ENCODE measurements at regions not wholly inside any gene's neighbourhood (a gene's known extent, or its start where the extent isn't known, plus 50 kb on each side); places are given as distances from the start of the nearest gene placed in this dataset.

DNA sequence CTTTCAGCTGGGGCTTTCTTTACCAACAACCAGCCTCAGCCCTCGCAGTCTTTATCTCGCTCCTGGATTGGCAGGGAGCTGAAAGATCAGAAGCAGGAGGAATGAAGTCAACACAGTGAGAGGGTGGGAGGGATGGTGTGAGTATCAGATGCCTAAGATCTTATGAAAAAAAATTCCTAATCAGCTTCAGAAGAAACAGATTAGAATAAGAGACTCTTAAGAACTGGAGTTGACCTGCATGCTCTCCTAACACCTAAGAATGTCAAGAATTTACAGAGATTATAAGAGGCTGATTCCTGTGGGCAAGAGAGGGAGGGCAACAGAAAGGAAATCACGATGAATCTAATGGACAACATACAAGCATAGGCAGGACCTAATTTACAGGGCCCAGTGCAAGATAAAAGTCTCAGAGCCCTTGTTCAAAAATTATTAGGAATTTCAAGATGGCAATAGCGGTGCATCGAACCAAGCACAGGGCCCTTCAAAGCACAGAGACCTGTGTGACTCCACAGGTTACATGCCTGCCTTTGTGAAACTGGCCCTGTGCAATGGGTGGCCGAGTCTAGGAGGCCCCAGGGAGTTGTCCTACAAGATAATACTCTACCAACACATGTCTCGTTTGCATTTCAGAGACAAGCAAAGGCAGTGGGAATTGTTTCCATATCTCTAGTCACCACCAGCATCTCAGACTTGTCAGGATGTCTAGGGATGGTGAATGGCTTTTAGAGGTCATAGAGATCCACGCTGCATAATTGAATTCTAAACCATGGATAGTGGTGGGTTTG, 65.3 kb upstream of the PPP2R5A start:
- CTCF ChIA-PET (ENCODE audit: low intra/inter-chr PET ratio), result no interaction called here
- DNase-seq (ENCODE audit: extremely low read depth in 1 of 4, low spot score in 3 of 4), result peak in 1 of 4 experiments; percentile 55
- POLR2A ChIA-PET, result interaction anchor here (0.6 to 2.2 kb wide), 6 partner anchors 9 to 408 kb away, joined by 3 to 11 read pairs (median 6); no protein-coding TSS in a partner anchor
- Histone ChIP-seq H3K9me3 (replicated peaks; ENCODE audit: control insufficient read depth, insufficient read depth, low read depth, low read length) (no peaks in the 10 kb centered on the region), H3K27ac (ENCODE audit: extremely low read depth, low read depth, low read length) (0 out of 3 replicates have a peak overlapping the region, but pooled peaks have one; percentile 21), H3K79me2 (ENCODE audit: control insufficient read depth, insufficient read depth, low read length) (no peaks in the 10 kb centered on the region), H4K20me1 (replicated peaks; ENCODE audit: control insufficient read depth, insufficient read depth, low read length) (no peaks in the 10 kb centered on the region), H3K27me3 (ENCODE audit: control insufficient read depth in 2 of 2, insufficient read depth in 2 of 2, low read length in 2 of 2) (no peaks in the 10 kb centered on the region), H3K9me1 (ENCODE audit: control insufficient read depth, insufficient read depth, low read length) (no peaks in the 10 kb centered on the region), H3K4me3 (no peak overlapping the region), H2AFZ (ENCODE audit: low read depth, low read length) (peak overlapping the region; percentile 1; the same call in 1 of the 2 replicates), H3K4me1 (replicated peaks in 1 of 2; ENCODE audit: control insufficient read depth in 2 of 2, insufficient read depth in 2 of 2, low read length in 2 of 2) (peaks cover 6 to 24% of the 10 kb centered on the region in 2 experiments; a peak in 3 of 5 replicates), H3K9ac (ENCODE audit: insufficient read depth in 1 of 2, low read depth in 2 of 2, low read length in 2 of 2) (no peak overlapping the region; a peak in 1 of 4 replicates), H3K36me3 (ENCODE audit: control insufficient read depth, insufficient read depth, low read length) (no peaks in the 10 kb centered on the region), H3K4me2 (ENCODE audit: insufficient read depth, low read length) (no peak overlapping the region)
- intact Hi-C loops (cut with micrococcal nuclease) (loop anchor here (5.0 kb wide), 1 partner anchor 68 kb away; no protein-coding TSS in a partner anchor), in situ Hi-C loops (cut with MboI) (no loop called here)
- peak; percentile 53 for TF ChIP-seq NCOR1 (IDR thresholded peaks at IDR 0.05)
- TF ChIP-seq TAL1 (IDR thresholded peaks at IDR 0.05), result 0 out of 2 replicates have a peak, but pooled peaks have one; percentile 19
- TF ChIP-seq MEIS2 (IDR thresholded peaks at IDR 0.05; ENCODE audit: partially characterized antibody), result peak; percentile 52
- peak; percentile 50 for TF ChIP-seq CBFA2T2 (conservative IDR thresholded peaks at IDR 0.05)
- TF ChIP-seq, protein P1, sequence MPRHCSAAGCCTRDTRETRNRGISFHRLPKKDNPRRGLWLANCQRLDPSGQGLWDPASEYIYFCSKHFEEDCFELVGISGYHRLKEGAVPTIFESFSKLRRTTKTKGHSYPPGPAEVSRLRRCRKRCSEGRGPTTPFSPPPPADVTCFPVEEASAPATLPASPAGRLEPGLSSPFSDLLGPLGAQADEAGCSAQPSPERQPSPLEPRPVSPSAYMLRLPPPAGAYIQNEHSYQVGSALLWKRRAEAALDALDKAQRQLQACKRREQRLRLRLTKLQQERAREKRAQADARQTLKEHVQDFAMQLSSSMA (CRISPR knock-in tag; IDR thresholded peaks at IDR 0.05), result no peak
- TF ChIP-seq ZSCAN32 (CRISPR knock-in tag; IDR thresholded peaks at IDR 0.05), result no peak
- TF ChIP-seq, protein P2, sequence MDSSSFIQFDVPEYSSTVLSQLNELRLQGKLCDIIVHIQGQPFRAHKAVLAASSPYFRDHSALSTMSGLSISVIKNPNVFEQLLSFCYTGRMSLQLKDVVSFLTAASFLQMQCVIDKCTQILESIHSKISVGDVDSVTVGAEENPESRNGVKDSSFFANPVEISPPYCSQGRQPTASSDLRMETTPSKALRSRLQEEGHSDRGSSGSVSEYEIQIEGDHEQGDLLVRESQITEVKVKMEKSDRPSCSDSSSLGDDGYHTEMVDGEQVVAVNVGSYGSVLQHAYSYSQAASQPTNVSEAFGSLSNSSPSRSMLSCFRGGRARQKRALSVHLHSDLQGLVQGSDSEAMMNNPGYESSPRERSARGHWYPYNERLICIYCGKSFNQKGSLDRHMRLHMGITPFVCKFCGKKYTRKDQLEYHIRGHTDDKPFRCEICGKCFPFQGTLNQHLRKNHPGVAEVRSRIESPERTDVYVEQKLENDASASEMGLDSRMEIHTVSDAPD (CRISPR knock-in tag; IDR thresholded peaks at IDR 0.05), result no peak
- TF ChIP-seq, protein P3, sequence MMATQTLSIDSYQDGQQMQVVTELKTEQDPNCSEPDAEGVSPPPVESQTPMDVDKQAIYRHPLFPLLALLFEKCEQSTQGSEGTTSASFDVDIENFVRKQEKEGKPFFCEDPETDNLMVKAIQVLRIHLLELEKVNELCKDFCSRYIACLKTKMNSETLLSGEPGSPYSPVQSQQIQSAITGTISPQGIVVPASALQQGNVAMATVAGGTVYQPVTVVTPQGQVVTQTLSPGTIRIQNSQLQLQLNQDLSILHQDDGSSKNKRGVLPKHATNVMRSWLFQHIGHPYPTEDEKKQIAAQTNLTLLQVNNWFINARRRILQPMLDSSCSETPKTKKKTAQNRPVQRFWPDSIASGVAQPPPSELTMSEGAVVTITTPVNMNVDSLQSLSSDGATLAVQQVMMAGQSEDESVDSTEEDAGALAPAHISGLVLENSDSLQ (IDR thresholded peaks at IDR 0.05), result peak; percentile 36; the same call in 1 of the 2 replicates
- 0 out of 2 replicates have a peak, but pooled peaks have one; percentile 8 for TF ChIP-seq CTBP1 (IDR thresholded peaks at IDR 0.05; ENCODE audit: borderline replicate concordance)
- TF ChIP-seq, protein P4, sequence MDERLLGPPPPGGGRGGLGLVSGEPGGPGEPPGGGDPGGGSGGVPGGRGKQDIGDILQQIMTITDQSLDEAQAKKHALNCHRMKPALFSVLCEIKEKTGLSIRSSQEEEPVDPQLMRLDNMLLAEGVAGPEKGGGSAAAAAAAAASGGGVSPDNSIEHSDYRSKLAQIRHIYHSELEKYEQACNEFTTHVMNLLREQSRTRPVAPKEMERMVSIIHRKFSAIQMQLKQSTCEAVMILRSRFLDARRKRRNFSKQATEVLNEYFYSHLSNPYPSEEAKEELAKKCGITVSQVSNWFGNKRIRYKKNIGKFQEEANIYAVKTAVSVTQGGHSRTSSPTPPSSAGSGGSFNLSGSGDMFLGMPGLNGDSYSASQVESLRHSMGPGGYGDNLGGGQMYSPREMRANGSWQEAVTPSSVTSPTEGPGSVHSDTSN (CRISPR knock-in tag; IDR thresholded peaks at IDR 0.05; ENCODE audit: low read depth), result no peak
- TF ChIP-seq, protein P4 (tag; conservative IDR thresholded peaks at IDR 0.05; ENCODE audit: low read depth), result peak; percentile 30; the same call in 1 of the 2 replicates
- TF ChIP-seq TCF3 (CRISPR knock-in tag; IDR thresholded peaks at IDR 0.05), result peak; percentile 46
- peak; percentile 77 for TF ChIP-seq CBFA2T3 (IDR thresholded peaks at IDR 0.05)
- no TSS peak for BruUV-seq (replicated peaks)
- peak; percentile 54 for ATAC-seq
- 29% methylated on average over 8 of the region's 8 CpGs for WGBS (ENCODE audit: insufficient coverage, low coverage, missing lambda C conversion rate)
- peak; percentile 54 for FAIRE-seq
